Left ventricle myocardium inferior (tissue), 1 donor: ENCODE measurements at regions not wholly inside any gene's neighbourhood (a gene's known extent, or its start where the extent isn't known, plus 50 kb on each side); places are given as distances from the start of the nearest gene placed in this dataset.

ENCODE experiments used
- DNase-seq: peaks from one replicate; pipeline ENCODE4 v3.0.0-alpha.2; 2020
- H3K27ac ChIP-seq: fragments of 200-600 bp; replicated peaks from 2 replicates; pipeline ENCODE4 v1.8.0; 2021
- H3K27me3 ChIP-seq: fragments of 200-600 bp; 2 replicates; pipeline ENCODE4 v1.8.0; 2021; ENCODE audit warnings: low read depth
- H3K36me3 ChIP-seq: fragments of 200-600 bp; 2 replicates; pipeline ENCODE4 v1.8.0; 2021
- H3K4me1 ChIP-seq: fragments of 200-600 bp; 2 replicates; pipeline ENCODE4 v1.8.0; 2021
- H3K4me3 ChIP-seq: fragments of 200-600 bp; 2 replicates; pipeline ENCODE4 v1.8.0; 2021; ENCODE audit warnings: mild to moderate bottlenecking, moderate library complexity
- H3K9me3 ChIP-seq: fragments of 200-600 bp; replicated peaks from 2 replicates; pipeline ENCODE4 v1.8.0; 2021
- CTCF ChIP-seq: fragments of 200-600 bp; IDR thresholded peaks from 2 replicates; pipeline ENCODE4 v1.8.0; 2021; ENCODE audit warnings: antibody characterized with exemption, mild to moderate bottlenecking, borderline replicate concordance
- intact Hi-C: fragments of 100-400 bp; cut with micrococcal nuclease; formaldehyde crosslinking; loops from one replicate; pipeline ENCODE4 v1.11.0; 2022
- donor health status: DM: no; HTN: yes; CAD: no; lungs with severe emphysema.

GRCh38 chr13:59330764-59331163 is 833.0 kb downstream of the DIAPH3 start:
- Histone ChIP-seq H3K36me3 (no peaks in the 10 kb centered on the region), H3K4me3 (no peak overlapping the region), H3K4me1 (no peaks in the 10 kb centered on the region), H3K9me3 (no peaks in the 10 kb centered on the region), H3K27me3 (no peaks in the 10 kb centered on the region), H3K27ac (no peak overlapping the region)
- no peak for DNase-seq
- TF ChIP-seq CTCF: no peak
- intact Hi-C loops: no loop called here

DNA sequence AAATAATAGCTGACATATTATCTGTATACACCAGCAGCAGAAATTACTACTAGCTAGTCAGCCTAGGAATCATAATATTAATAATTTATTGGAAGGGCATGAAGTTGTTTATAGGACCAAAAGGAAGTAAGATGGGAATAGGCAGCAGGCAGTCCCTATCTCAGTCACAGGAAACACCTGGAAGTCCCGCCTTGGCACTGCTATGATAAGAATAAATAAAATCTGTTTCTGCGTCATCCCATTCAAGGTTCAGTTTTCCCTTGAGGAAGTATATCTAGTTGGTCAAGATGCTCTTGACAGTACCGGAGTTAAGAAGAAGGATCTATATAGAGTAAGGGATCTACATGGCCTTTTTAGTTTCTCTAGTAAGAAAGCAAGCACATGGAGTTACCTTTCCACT is 830.8 kb downstream of the DIAPH3 start:
- H3K4me3 ChIP-seq: no peak overlapping the region
- DNase-seq: no peak
- intact Hi-C loops: no loop called here
- H3K27ac ChIP-seq: no peak overlapping the region
- no peaks in the 10 kb centered on the region for H3K36me3 ChIP-seq
- peaks cover 15% of the 10 kb centered on the region for H3K4me1 ChIP-seq
- H3K9me3 ChIP-seq: no peaks in the 10 kb centered on the region
- H3K27me3 ChIP-seq: no peaks in the 10 kb centered on the region
- TF ChIP-seq CTCF: no peak

DNA sequence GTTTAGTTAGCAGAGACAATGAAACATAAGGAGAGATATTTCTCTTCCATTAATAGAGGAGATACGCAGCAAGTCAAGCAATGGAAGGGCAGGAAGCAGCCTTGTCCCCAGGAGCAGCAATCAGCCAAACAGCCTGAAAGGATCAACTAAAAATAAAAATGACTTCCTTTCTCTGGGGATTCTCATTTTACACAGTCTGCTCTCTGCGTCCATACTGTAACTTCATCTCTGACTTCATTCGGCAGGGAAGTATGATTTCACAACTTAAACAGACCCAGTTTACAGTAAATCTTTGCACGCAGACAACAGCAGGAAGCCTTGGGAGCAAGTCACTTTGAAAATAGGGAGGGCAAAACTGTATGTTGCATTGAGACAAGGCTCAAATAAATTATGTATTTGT is 826.7 kb downstream of the DIAPH3 start:
- H3K4me3 ChIP-seq: no peak overlapping the region
- peak overlapping the region; percentile 4 for H3K27ac ChIP-seq
- no peak for TF ChIP-seq CTCF
- H3K27me3 ChIP-seq: no peaks in the 10 kb centered on the region
- intact Hi-C loops: no loop called here
- peaks cover 25% of the 10 kb centered on the region for H3K4me1 ChIP-seq
- H3K9me3 ChIP-seq: no peaks in the 10 kb centered on the region
- no peak for DNase-seq
- H3K36me3 ChIP-seq: no peaks in the 10 kb centered on the region

DNA sequence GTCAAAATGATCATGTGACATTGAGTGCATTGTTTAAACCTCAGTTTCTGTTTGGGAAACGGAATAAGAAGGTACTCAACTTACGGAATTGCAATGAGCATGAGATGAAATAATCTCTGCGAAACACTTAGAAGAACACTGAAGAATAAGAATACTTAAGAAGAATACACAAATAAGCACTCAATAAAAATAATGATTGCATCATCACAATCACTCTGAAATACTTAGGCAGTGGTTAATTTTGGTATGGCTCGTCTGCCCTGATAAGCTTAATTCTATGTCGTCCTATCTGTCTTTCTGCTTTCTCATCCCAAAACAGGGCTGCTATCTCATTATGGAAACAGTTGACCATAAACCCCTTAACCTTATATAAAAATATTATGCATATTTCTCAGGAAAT is 823.6 kb downstream of the DIAPH3 start:
- intact Hi-C loops: no loop called here
- no peak for TF ChIP-seq CTCF
- Histone ChIP-seq H3K36me3 (no peaks in the 10 kb centered on the region), H3K27ac (no peak overlapping the region), H3K27me3 (no peaks in the 10 kb centered on the region), H3K9me3 (no peaks in the 10 kb centered on the region), H3K4me3 (no peak overlapping the region), H3K4me1 (peaks cover 53% of the 10 kb centered on the region)
- DNase-seq: no peak

- Histone ChIP-seq H3K27me3 (no peaks in the 10 kb centered on the region), H3K36me3 (no peaks in the 10 kb centered on the region), H3K4me1 (peaks cover 57% of the 10 kb centered on the region), H3K9me3 (no peaks in the 10 kb centered on the region), H3K27ac (no peak overlapping the region), H3K4me3 (no peak overlapping the region)
- no peak for DNase-seq
- intact Hi-C loops: no loop called here
- TF ChIP-seq CTCF: no peak
Observed at GRCh38 chr13:59340581-59340980, 823.1 kb downstream of the DIAPH3 start.

DNA sequence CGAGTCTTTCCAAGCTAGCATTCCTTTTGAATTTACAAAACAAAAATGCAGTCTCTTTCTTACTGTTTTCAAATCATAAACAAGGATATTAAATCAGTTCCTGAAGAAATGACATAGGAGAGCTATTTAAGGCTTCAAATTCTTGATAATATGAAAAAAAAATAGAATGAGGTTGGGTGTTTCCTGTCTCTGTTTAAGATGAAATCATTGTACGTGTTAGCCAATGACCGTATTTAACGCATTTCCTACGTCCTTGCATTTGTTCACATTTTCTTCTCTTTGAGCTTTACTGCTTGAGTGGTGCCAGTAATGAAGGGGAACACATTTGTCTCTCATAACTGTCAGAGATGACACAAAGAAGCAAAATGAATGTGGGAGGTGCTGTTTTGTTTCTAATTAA is 821.3 kb downstream of the DIAPH3 start:
- intact Hi-C loops: no loop called here
- peaks cover 60% of the 10 kb centered on the region for H3K4me1 ChIP-seq
- H3K27me3 ChIP-seq: no peaks in the 10 kb centered on the region
- H3K9me3 ChIP-seq: no peaks in the 10 kb centered on the region
- H3K36me3 ChIP-seq: no peaks in the 10 kb centered on the region
- no peak for DNase-seq
- peak overlapping the region; percentile 65 for H3K27ac ChIP-seq
- H3K4me3 ChIP-seq: no peak overlapping the region
- no peak for TF ChIP-seq CTCF
